GM12864 (cell line): ENCODE measurements at regions not wholly inside any gene's neighbourhood (a gene's known extent, or its start where the extent isn't known, plus 50 kb on each side); places are given as distances from the start of the nearest gene placed in this dataset.

Experiments used
- DNase-seq: peaks from one replicate; pipeline ENCODE4 v3.0.0-alpha.2; 2011; ENCODE audit warnings: low read depth
- H3K4me3 ChIP-seq: 2 replicates; pipeline ENCODE4 v1.5.1; 2011; ENCODE audit warnings: mild to moderate bottlenecking, low read depth, low read length, control low read depth
- CTCF ChIP-seq: IDR thresholded peaks from 2 replicates; pipeline ENCODE4 v1.5.1; 2011; ENCODE audit warnings: low read depth, mild to moderate bottlenecking, moderate library complexity, low read length, control low read depth, inconsistent platforms; ENCODE audit errors: missing control alignments

GRCh38 chr16:49075709-49076108 lies 205.9 kb downstream of the CBLN1 start:
- no peak overlapping the region for H3K4me3 ChIP-seq
- no peak for DNase-seq
- TF ChIP-seq CTCF, result no peak

DNA sequence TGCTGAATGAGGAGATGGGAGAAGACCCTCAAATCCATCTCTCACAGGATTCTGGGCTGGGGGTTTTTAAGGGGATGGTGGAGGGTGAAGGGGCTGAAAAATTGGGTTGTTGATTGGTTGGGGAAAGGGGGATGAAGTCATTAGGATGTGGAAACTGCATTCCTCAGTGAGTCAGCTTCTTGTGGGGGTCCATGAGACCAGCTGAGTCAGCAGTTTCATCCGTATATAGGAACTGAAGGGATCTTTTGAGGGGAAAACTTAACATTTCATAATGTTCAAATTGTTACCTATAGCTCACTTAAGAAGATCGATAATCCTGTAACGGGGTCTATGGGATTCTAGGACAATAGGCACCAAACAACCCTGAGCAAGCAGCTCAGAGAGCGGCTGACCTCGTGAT lies 213.4 kb downstream of the CBLN1 start:
- TF ChIP-seq CTCF, result no peak
- no peak overlapping the region for H3K4me3 ChIP-seq
- no peak for DNase-seq

- TF ChIP-seq CTCF, result no peak
- no peak for DNase-seq
These were observed 213.9 kb downstream of the CBLN1 start for GRCh38 chr16:49067776-49068175.

GRCh38 chr16:49061137-49061714 lies 220.4 kb downstream of the CBLN1 start:
- no peak for TF ChIP-seq CTCF
- DNase-seq, result no peak
- H3K4me3 ChIP-seq, result no peak overlapping the region

More at GRCh38 chr16:49067776-49068175, 213.9 kb downstream of the CBLN1 start:
- H3K4me3 ChIP-seq, result no peak overlapping the region

DNA sequence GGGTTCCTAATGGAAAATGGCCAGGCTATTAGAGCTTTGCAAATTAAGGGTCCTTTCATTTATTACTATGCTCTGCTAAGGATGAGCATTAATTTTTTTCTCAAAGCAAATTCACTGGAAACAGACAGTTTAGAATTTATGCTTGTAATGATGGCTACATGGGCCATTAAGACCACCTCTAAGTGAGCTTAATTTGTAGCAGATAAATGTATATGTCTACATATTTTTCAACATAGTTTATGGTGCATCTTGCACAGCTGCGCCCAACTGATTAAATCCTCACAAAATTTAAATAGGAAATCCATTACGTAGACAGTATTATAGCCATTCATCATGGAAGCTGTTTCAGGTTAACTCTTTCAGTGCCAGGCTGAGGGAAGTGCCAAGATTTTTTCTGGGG lies 220.9 kb downstream of the CBLN1 start:
- TF ChIP-seq CTCF, result no peak
- no peak for DNase-seq

DNA sequence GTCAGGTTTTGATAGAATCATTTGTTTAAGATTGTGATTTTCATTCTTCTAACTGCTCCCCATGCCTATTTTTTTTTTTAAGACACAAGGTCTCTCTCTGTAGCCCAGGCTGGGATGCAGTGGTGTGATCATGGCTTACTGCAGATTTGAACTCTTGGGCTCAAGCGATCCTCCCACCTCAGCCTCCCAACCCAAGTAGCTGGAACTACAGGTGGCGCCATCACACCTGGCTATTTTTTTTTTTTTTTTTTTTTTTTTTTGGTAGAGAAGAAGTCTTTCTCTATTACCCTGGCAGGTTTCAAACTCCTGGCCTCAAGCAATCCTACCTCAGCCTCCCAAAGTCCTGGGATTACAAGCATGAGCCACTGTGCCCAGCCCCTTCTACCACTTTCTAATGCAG lies 223.3 kb downstream of the CBLN1 start:
- no peak for DNase-seq
- no peak overlapping the region for H3K4me3 ChIP-seq
- no peak for TF ChIP-seq CTCF

More for the DNA sequence above, 220.9 kb downstream of the CBLN1 start:
- H3K4me3 ChIP-seq, result no peak overlapping the region

DNA sequence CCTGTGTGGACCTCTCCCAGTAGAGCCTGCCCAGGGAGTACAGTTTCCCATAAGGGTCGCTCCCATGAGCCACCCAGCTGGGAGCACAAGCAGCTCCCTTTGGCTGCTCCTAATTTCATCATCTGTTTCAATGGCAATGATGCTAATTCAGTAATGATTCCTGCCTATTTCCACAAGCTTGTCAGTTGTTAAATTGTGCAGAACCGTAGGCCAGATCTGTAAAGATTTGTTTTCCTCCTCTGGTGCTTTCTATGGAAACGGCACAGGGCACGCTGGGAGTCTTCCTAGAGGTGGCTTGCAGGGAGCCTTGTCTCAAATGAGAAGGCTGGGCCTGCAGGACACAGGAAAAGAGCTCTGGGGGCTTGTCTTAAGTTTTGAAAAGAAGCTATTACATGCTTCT lies 223.7 kb downstream of the CBLN1 start:
- no peak overlapping the region for H3K4me3 ChIP-seq
- no peak for DNase-seq
- no peak for TF ChIP-seq CTCF
